ENCODE measurements at regions not wholly inside any gene's neighbourhood (a gene's known extent, or its start where the extent isn't known, plus 50 kb on each side); places are given as distances from the start of the nearest gene placed in this dataset.

DNA sequence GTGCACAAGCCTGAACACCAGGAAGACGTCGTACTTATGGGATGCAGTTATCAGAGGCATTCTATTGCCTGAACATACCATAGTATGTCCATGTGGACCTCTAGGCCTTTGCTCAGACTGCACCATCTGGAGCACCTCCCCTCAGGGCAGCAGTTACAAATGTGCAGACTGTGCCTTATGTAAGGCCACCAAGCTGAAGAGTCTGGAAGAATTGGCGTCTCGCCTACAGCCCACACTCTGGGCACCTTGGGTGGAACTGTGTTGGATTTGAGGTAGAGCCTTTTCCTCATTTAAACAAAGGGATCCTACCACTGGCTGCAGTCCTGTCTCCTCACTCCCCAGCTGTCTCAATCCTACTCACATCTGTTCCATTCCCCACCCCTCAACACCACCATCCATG, 204.3 kb upstream of the FRMD6 start:
- no peak overlapping the region for H3K4me3 ChIP-seq
- DNase-seq (no peak), ATAC-seq (no peak)
- TF ChIP-seq, protein P1, sequence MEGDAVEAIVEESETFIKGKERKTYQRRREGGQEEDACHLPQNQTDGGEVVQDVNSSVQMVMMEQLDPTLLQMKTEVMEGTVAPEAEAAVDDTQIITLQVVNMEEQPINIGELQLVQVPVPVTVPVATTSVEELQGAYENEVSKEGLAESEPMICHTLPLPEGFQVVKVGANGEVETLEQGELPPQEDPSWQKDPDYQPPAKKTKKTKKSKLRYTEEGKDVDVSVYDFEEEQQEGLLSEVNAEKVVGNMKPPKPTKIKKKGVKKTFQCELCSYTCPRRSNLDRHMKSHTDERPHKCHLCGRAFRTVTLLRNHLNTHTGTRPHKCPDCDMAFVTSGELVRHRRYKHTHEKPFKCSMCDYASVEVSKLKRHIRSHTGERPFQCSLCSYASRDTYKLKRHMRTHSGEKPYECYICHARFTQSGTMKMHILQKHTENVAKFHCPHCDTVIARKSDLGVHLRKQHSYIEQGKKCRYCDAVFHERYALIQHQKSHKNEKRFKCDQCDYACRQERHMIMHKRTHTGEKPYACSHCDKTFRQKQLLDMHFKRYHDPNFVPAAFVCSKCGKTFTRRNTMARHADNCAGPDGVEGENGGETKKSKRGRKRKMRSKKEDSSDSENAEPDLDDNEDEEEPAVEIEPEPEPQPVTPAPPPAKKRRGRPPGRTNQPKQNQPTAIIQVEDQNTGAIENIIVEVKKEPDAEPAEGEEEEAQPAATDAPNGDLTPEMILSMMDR (IDR thresholded peaks at IDR 0.05): no peak
- no peak overlapping the region for H3K27ac ChIP-seq
- H3K9me3 ChIP-seq: no peaks in the 10 kb centered on the region
- no peaks in the 10 kb centered on the region for H3K27me3 ChIP-seq (ENCODE audit: low read depth)
- intact Hi-C loops (cut with DNase I): no loop called here
- no peaks in the 10 kb centered on the region for H3K36me3 ChIP-seq
- H3K4me1 ChIP-seq: peaks cover 8% of the 10 kb centered on the region

DNA sequence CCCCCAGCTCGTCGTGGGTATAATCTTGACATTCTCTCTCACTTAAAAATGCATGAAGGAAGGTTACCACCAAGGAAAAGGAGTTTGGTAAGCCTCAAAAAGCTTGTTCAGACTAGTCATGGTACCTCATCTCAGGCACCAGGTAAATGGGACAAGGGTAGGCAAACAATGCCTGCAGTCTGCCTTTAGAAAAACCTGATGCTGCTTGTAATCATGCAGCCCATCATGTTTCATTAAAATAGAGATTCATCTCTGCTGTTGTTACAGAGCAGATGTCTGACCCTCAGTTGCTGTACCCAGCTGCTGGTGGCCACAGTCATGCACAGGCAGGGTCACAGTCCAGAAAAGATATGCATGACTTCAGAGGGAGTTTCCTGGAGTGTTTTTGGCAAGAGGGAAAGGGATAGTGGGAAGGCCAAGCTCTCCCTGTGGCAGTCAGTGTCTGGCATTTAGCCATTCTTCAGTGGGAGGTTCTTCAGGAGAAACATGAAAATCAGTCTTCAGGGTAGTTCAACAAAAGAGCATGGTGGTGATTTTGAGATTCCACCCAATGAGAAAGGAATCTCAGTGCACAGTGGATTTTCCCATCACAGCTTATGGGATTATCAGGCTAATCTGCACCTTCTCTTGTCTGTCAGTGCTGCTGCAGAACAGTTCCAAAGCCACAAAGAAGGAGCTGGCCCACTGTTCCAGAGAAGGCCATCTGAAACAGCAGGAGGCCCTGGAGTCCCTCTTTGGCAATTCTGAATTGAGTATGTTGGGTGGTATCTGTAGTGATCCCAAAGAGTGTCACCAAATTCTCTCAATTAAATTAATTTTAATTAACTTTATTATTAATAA, 202.7 kb upstream of the FRMD6 start:
- Histone ChIP-seq H3K4me1 (peaks cover 8% of the 10 kb centered on the region), H3K36me3 (no peaks in the 10 kb centered on the region), H3K4me3 (no peak overlapping the region), H3K27me3 (ENCODE audit: low read depth) (no peaks in the 10 kb centered on the region), H3K9me3 (no peaks in the 10 kb centered on the region), H3K27ac (no peak overlapping the region)
- intact Hi-C loops (cut with DNase I): no loop called here
- DNase-seq (no peak), ATAC-seq (peak; percentile 46 to 57)
- TF ChIP-seq, protein P1 (IDR thresholded peaks at IDR 0.05): no peak

DNA sequence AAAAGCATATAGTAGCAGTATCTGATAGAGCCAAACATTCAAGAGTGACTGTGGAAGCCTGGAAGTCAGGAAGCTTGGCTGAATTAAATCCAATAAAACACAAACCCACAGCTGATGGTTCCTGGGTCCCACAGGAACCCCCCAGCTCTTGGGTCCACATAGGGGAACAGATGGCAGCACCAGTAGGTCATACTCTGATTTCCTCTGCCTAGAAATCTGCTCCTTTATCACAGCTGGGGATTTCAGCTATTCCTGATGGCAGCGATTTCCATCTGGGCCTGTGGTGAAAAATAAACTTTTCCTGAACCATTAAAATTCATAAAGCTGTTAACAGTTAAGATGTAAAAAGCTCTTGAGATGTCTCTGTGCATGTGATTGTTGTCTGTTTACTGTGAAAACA, 202.0 kb upstream of the FRMD6 start:
- ATAC-seq: no peak
- TF ChIP-seq, protein P1 (IDR thresholded peaks at IDR 0.05): no peak
- Histone ChIP-seq H3K9me3 (no peaks in the 10 kb centered on the region), H3K4me1 (peaks cover 8% of the 10 kb centered on the region), H3K4me3 (no peak overlapping the region), H3K36me3 (no peaks in the 10 kb centered on the region), H3K27me3 (ENCODE audit: low read depth) (no peaks in the 10 kb centered on the region), H3K27ac (no peak overlapping the region)
- intact Hi-C loops (cut with DNase I): no loop called here
- DNase-seq: no peak

DNA sequence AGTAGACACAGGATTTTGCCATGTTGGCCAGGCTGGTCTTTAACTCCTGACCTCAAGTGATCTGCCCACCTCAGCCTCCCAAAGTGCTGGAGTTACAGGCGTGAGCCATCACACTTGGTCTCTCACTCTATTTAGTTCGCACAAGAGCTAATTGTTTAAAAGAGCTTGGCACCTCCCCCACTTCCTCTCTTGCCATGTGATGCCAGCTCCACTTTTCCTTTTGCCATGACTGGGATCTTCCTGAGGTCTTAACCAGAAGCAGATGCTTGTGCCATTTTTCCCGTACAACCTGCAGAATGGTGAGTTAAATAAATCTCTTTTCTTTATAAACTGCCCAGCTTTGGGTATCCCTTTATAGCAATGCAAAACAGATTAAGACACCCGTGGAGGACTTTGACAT, 200.1 kb upstream of the FRMD6 start:
- Histone ChIP-seq H3K4me1 (peaks cover 8% of the 10 kb centered on the region), H3K27ac (no peak overlapping the region), H3K27me3 (ENCODE audit: low read depth) (no peaks in the 10 kb centered on the region), H3K4me3 (no peak overlapping the region), H3K36me3 (no peaks in the 10 kb centered on the region), H3K9me3 (no peaks in the 10 kb centered on the region)
- intact Hi-C loops (cut with DNase I): no loop called here
- TF ChIP-seq, protein P1 (IDR thresholded peaks at IDR 0.05): no peak
- ATAC-seq (no peak), DNase-seq (no peak)

DNA sequence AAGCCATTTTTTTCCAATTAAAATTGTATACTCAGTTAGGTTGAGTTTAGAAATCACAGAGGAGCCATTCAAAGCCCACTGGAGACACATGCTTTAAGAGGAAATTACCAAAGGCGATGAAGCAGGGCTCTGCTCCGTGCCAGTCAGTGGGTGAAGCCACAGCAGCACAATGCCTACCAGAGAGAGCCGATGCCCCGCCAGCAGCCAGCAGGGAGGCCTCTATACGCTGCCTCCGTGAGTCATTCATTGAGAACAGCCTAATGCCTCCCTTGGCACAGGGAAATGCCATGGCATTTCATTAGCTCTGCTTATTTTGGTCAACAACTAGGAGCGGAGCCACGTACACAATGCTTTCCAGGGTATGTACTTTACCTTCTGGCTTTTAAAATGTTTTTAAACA, 197.8 kb upstream of the FRMD6 start:
- no peak overlapping the region for H3K27ac ChIP-seq
- no peak for ATAC-seq
- peaks cover 2% of the 10 kb centered on the region for H3K4me1 ChIP-seq
- no peaks in the 10 kb centered on the region for H3K36me3 ChIP-seq
- no peak for DNase-seq
- intact Hi-C loops (cut with DNase I): no loop called here
- TF ChIP-seq, protein P1 (IDR thresholded peaks at IDR 0.05): no peak
- H3K27me3 ChIP-seq (ENCODE audit: low read depth): no peaks in the 10 kb centered on the region
- H3K9me3 ChIP-seq: no peaks in the 10 kb centered on the region
- no peak overlapping the region for H3K4me3 ChIP-seq
